Brain microvascular endothelial cell (primary cell): ENCODE measurements at regions not wholly inside any gene's neighbourhood (a gene's known extent, or its start where the extent isn't known, plus 50 kb on each side); places are given as distances from the start of the nearest gene placed in this dataset.

Source experiments
- DNase-seq: peaks from one replicate; pipeline ENCODE4 v3.0.0-alpha.2; 2020
- H3K27ac ChIP-seq: fragments of 250-450 bp; sonication (Bioruptor Pico); 2 replicates; pipeline ENCODE4 v1.5.1; 2020; ENCODE audit warnings: mild to moderate bottlenecking, moderate library complexity
- H3K27me3 ChIP-seq: fragments of 250-450 bp; sonication (Bioruptor Pico); replicated peaks from 2 replicates; pipeline ENCODE4 v1.5.1; 2020; ENCODE audit warnings: mild to moderate bottlenecking
- H3K36me3 ChIP-seq: fragments of 250-450 bp; sonication (Bioruptor Pico); replicated peaks from 2 replicates; pipeline ENCODE4 v1.5.1; 2020; ENCODE audit warnings: mild to moderate bottlenecking
- H3K4me3 ChIP-seq: 2 replicates; pipeline ENCODE4 v1.5.1; 2011; ENCODE audit warnings: low read depth, mild to moderate bottlenecking, control low read depth, low read length, moderate library complexity
- in situ Hi-C: cut with HindIII; loops from 2 replicates; pipeline ENCODE4 v1.10.0; 2017; ENCODE audit warnings: low sequenced_read_pairs, low pct_ligation_motif_present
- TF ChIP-seq, protein P1 (sequence below): IDR thresholded peaks from 2 replicates; pipeline ENCODE4 v1.5.1; 2011; ENCODE audit warnings: low read depth, mild to moderate bottlenecking, moderate library complexity, low read length, control low read depth, inconsistent platforms; ENCODE audit errors: missing control alignments

DNA sequence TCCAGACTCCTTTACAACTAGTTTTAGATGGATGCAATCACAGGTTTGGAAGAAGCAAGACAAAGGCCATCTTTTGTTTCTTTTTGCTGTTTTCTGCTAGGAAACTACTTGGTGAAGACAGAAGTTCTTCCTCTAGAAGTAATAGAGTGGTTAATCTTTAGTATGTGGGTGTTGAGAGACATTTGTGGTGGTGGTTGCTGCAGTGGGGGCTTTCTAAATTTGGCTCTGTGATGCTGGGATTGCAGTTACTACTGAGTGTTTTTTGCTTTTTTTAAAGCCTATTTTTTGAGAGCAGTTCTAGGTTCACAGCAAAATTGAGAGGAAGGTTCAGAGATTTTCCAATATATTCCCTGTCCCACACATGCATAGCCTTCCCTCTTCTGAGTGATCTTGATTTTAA, 120.0 kb downstream of the AASDHPPT start:
- Histone ChIP-seq H3K27ac (no peak overlapping the region), H3K27me3 (no peaks in the 10 kb centered on the region), H3K4me3 (no peak overlapping the region), H3K36me3 (no peaks in the 10 kb centered on the region)
- DNase-seq = no peak
- in situ Hi-C loops = no loop called here
- TF ChIP-seq, protein P1, sequence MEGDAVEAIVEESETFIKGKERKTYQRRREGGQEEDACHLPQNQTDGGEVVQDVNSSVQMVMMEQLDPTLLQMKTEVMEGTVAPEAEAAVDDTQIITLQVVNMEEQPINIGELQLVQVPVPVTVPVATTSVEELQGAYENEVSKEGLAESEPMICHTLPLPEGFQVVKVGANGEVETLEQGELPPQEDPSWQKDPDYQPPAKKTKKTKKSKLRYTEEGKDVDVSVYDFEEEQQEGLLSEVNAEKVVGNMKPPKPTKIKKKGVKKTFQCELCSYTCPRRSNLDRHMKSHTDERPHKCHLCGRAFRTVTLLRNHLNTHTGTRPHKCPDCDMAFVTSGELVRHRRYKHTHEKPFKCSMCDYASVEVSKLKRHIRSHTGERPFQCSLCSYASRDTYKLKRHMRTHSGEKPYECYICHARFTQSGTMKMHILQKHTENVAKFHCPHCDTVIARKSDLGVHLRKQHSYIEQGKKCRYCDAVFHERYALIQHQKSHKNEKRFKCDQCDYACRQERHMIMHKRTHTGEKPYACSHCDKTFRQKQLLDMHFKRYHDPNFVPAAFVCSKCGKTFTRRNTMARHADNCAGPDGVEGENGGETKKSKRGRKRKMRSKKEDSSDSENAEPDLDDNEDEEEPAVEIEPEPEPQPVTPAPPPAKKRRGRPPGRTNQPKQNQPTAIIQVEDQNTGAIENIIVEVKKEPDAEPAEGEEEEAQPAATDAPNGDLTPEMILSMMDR = no peak

DNA sequence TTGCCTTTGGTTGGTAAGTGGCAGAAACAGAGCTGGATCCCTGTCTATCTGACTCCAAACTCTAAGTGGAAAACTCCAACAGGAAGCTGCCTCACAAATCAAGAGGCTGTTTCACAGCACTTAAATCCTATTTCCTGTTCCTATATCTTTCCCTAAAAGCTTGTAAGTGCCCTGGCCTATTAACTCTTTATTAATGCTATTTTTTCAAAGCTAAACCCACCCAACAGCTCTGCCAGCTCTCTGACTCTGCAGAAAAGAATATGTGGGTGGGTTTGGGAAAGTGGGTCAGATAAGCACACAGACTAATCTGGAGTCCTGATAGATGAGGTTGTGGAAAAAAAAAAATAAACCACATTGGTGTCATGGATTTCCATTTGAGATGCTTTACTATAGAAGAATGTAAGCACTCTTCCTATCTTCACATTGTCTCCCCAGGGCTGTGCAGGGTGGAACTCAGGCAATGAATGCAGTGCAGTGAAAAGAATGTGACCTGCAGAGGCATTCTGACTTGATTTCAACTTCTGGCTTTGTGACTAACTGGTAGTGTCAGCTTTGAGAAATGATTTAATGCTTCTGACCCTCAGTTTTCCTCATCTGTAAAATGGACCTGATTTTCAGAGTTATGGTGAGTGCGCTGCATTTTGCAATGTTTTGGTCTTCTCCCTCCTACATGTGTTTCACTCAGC, 125.6 kb downstream of the AASDHPPT start:
- Histone ChIP-seq H3K36me3 (no peaks in the 10 kb centered on the region), H3K27ac (no peak overlapping the region), H3K4me3 (no peak overlapping the region), H3K27me3 (no peaks in the 10 kb centered on the region)
- in situ Hi-C loops = no loop called here
- DNase-seq = peak; percentile 43
- TF ChIP-seq, protein P1 = no peak

DNA sequence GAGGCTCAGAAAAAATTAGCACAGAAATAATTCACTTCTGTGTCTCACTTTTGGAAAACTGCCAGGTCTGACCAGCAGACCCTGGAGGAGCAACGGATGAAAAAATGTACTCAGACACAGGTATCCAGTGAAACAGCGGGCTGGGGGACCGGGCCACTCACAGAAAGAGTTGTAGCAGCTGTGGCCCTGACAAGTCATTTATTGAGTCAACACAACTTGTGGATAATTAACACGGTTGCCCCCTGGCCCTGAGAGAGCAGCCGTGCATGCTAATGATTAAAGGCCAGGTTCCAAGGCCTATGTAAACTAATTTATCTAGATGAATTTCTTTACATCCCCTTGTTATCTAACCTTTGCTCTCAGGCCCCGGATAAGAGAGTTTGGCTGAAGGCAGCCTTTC, 131.3 kb downstream of the AASDHPPT start:
- no peaks in the 10 kb centered on the region for H3K36me3 ChIP-seq
- H3K27me3 ChIP-seq = no peaks in the 10 kb centered on the region
- DNase-seq = no peak
- in situ Hi-C loops = no loop called here
- H3K27ac ChIP-seq = no peak overlapping the region
- TF ChIP-seq, protein P1 = no peak
- H3K4me3 ChIP-seq = no peak overlapping the region

DNA sequence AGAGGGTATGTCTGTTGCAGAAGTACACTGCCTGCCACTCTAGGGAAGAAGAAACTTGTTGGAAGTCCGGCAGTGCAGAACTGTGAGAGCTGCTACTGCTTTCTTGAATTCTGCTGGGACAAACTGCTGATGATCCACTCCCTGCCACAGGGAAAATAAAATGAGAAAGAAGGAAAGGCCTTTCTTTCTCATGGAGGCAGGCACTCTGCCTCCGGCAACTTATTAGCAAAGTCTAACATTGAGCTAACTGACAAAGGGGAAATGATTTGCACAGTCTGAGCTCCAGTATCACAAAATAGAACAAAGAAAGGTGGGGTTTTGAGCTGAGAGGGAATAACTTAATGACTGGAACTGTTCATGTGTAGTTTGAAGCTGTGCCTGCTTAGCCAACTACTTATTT, 134.6 kb downstream of the AASDHPPT start:
- TF ChIP-seq, protein P1 = no peak
- Histone ChIP-seq H3K27ac (no peak overlapping the region), H3K36me3 (no peaks in the 10 kb centered on the region), H3K4me3 (no peak overlapping the region), H3K27me3 (no peaks in the 10 kb centered on the region)
- in situ Hi-C loops = no loop called here
- no peak for DNase-seq

DNA sequence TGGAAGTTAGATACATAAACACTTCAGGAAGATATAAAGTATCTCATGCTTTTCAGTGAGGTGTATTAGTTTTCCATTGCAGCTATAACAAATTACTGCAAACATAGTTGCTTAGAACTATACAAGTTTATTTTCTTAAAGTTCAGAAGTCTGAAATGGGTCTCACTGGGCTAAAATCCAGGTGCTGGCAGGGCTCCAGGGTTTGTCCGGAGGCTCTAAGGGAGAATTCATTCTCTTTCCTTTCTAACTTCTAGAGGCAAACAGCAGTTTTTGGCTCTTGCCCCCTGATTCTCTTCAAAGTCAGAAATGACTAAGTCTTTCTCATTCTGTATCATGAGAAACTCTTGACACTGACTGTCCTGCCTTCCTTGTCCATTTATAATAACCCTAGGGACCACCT, 138.8 kb downstream of the AASDHPPT start:
- in situ Hi-C loops = no loop called here
- Histone ChIP-seq H3K4me3 (no peak overlapping the region), H3K27ac (no peak overlapping the region), H3K36me3 (no peaks in the 10 kb centered on the region), H3K27me3 (no peaks in the 10 kb centered on the region)
- DNase-seq = no peak
- TF ChIP-seq, protein P1 = no peak

DNA sequence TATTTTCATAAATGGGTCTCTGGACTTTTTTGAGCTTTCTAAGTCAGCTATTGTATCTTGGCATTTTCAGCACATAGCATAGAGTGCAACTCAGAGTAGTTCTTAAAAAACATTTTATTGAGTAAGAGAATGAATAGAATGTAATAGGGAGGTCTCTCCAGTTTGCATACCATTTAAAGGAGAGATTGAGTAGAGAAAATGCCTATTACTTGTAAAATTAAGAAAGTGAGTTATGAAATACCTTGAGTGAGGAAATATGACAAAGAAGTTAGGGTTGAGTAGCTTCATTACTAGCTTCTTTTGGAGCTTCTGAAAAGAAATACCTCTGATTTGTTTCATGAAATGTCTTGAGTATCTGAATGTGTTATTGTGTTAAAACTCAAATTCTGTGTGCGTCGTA, 140.0 kb downstream of the AASDHPPT start:
- no peak overlapping the region for H3K27ac ChIP-seq
- no peak overlapping the region for H3K4me3 ChIP-seq
- no peak for DNase-seq
- TF ChIP-seq, protein P1 = no peak
- in situ Hi-C loops = no loop called here
- no peaks in the 10 kb centered on the region for H3K27me3 ChIP-seq
- no peaks in the 10 kb centered on the region for H3K36me3 ChIP-seq
